ENCODE measurements at regions not wholly inside any gene's neighbourhood (a gene's known extent, or its start where the extent isn't known, plus 50 kb on each side); places are given as distances from the start of the nearest gene placed in this dataset.

DNA sequence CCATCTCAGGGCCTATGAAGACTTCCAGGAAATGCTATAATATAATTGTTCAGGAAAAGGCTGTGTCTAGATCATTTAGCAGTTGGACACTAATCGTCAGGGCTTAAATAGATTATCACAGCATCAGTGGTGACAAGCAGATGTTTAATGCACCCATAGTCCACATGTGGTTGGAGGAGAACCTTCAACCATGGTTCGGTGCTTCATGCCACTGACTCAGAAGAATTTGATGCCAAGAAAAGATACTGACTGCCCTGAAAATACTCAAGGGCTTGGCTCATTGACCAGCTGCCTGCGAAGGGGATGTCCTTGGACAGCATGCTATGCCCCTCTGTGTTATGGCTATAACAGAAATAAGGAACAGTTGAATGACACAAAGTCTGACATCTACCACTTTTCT is 175.7 kb downstream of the HHIPL2 start:
- H3K27ac ChIP-seq (ENCODE audit: low read depth, low read length): no peak overlapping the region
- no peaks in the 10 kb centered on the region for H3K27me3 ChIP-seq (ENCODE audit: insufficient read depth, low read length)
- BruUV-seq (replicated peaks): no TSS peak
- RAD21 ChIA-PET (ENCODE audit: low non-redundant PET in 1 of 2, low total read pairs in 2 of 2, uncharacterized antibody in 2 of 2, unreplicated experiment in 2 of 2): no interaction called here
- DNase-seq (ENCODE audit: low read depth, low spot score) (no peak), ATAC-seq (no peak)
- no peak for TF ChIP-seq RAD21 (IDR thresholded peaks at IDR 0.05; ENCODE audit: low read depth)
- no peak for TF ChIP-seq SIN3A (IDR thresholded peaks at IDR 0.05; ENCODE audit: low read depth)
- TF ChIP-seq, protein P1, sequence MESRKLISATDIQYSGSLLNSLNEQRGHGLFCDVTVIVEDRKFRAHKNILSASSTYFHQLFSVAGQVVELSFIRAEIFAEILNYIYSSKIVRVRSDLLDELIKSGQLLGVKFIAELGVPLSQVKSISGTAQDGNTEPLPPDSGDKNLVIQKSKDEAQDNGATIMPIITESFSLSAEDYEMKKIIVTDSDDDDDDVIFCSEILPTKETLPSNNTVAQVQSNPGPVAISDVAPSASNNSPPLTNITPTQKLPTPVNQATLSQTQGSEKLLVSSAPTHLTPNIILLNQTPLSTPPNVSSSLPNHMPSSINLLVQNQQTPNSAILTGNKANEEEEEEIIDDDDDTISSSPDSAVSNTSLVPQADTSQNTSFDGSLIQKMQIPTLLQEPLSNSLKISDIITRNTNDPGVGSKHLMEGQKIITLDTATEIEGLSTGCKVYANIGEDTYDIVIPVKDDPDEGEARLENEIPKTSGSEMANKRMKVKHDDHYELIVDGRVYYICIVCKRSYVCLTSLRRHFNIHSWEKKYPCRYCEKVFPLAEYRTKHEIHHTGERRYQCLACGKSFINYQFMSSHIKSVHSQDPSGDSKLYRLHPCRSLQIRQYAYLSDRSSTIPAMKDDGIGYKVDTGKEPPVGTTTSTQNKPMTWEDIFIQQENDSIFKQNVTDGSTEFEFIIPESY (IDR thresholded peaks at IDR 0.05; ENCODE audit: extremely low read depth, insufficient replicate concordance, low read length): no peak
- TF ChIP-seq YY1 (IDR thresholded peaks at IDR 0.05; ENCODE audit: extremely low read depth, insufficient replicate concordance, low read depth, low read length): no peak
- TF ChIP-seq CBX3 (IDR thresholded peaks at IDR 0.05; ENCODE audit: low read depth): no peak
- no peak for TF ChIP-seq ZFX (IDR thresholded peaks at IDR 0.05)
- no peaks in the 10 kb centered on the region for H4K20me1 ChIP-seq (ENCODE audit: insufficient read depth)
- intact Hi-C loops (cut with micrococcal nuclease): no loop called here
- no peaks in the 10 kb centered on the region for H3K36me3 ChIP-seq (ENCODE audit: control insufficient read depth in 1 of 2, insufficient read depth in 2 of 2, low read length in 2 of 2)
- no peaks in the 10 kb centered on the region for H3K9me2 ChIP-seq (ENCODE audit: insufficient read depth)
- H3K4me2 ChIP-seq (ENCODE audit: low read length): no peak overlapping the region
- CTCF ChIA-PET: no interaction called here
- POLR2A ChIA-PET: no interaction called here
- no peaks in the 10 kb centered on the region for H3K79me2 ChIP-seq (ENCODE audit: insufficient read depth, low read length)
- H3K9me3 ChIP-seq (ENCODE audit: control insufficient read depth in 1 of 2, insufficient read depth in 1 of 2, low read depth in 1 of 2, low read length in 2 of 2): no peaks in the 10 kb centered on the region
- peaks cover 0 to 6% of the 10 kb centered on the region in 2 experiments; a peak in 1 of 4 replicates for H3K4me1 ChIP-seq (ENCODE audit: control insufficient read depth in 1 of 2, insufficient read depth in 2 of 2, low read length in 2 of 2)
- H2AFZ ChIP-seq (ENCODE audit: low read depth, low read length, poor library complexity, severe bottlenecking): no peak overlapping the region
- H3K4me3 ChIP-seq (replicated peaks in 1 of 2; ENCODE audit: low read depth in 1 of 2, low read length in 2 of 2): no peak overlapping the region
- no peak overlapping the region for H3K9ac ChIP-seq (ENCODE audit: low read length)

DNA sequence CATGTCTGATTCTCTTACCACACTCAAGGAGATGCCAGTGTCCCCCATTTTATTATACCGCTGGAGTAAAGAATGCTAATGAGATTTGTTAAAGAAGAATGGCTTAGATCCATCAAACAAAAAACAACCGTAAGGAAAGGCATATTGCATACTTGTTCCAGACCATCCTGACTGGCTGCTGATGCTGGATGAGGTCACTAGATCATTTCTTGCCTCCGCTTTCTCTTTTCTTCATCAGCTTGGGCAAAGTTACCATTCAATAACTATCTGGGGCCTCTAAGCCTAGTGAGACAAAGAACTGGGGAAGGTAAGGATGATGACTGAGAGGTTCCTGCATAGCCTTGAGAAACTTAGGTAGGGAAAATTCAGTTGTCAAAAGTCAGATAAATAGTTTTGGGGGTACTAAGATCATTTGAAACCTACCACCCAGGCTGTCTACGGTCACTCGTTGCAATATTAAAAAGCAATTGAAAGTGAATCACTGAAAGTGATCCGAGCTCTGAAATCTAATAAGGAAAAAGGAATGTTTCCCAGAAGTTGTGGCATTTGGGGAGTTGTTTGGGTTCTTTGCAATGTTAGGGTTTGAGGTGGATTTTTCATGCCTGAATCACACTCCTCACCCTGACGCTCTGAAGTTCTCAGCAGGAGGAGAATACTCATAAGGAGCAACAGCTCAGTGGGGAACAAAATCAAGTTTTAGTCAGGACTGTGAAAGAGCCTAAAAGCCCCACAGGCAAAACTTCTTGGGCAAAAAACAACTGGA is 176.8 kb downstream of the HHIPL2 start:
- ATAC-seq: no peak
- DNase-seq (ENCODE audit: low read depth, low spot score): no peak
- Histone ChIP-seq H3K9ac (ENCODE audit: low read length) (no peak overlapping the region), H3K27me3 (ENCODE audit: insufficient read depth, low read length) (no peaks in the 10 kb centered on the region), H3K27ac (ENCODE audit: low read depth, low read length) (no peak overlapping the region), H3K4me1 (ENCODE audit: control insufficient read depth in 1 of 2, insufficient read depth in 2 of 2, low read length in 2 of 2) (peaks cover 0 to 6% of the 10 kb centered on the region in 2 experiments; a peak in 1 of 4 replicates), H4K20me1 (ENCODE audit: insufficient read depth) (no peaks in the 10 kb centered on the region), H3K9me2 (ENCODE audit: insufficient read depth) (no peaks in the 10 kb centered on the region), H2AFZ (ENCODE audit: low read depth, low read length, poor library complexity, severe bottlenecking) (no peak overlapping the region), H3K4me2 (ENCODE audit: low read length) (no peak overlapping the region), H3K9me3 (ENCODE audit: control insufficient read depth in 1 of 2, insufficient read depth in 1 of 2, low read depth in 1 of 2, low read length in 2 of 2) (no peaks in the 10 kb centered on the region), H3K79me2 (ENCODE audit: insufficient read depth, low read length) (no peaks in the 10 kb centered on the region), H3K36me3 (ENCODE audit: control insufficient read depth in 1 of 2, insufficient read depth in 2 of 2, low read length in 2 of 2) (no peaks in the 10 kb centered on the region), H3K4me3 (replicated peaks in 1 of 2; ENCODE audit: low read depth in 1 of 2, low read length in 2 of 2) (no peak overlapping the region)
- ChIA-PET POLR2A (no interaction called here), CTCF (no interaction called here), RAD21 (ENCODE audit: low non-redundant PET in 1 of 2, low total read pairs in 2 of 2, uncharacterized antibody in 2 of 2, unreplicated experiment in 2 of 2) (no interaction called here)
- BruUV-seq (replicated peaks): no TSS peak
- intact Hi-C loops (cut with micrococcal nuclease): no loop called here
- TF ChIP-seq ZNF274 (IDR thresholded peaks at IDR 0.05; ENCODE audit: low read depth, low read length) (no peak), SIN3A (IDR thresholded peaks at IDR 0.05; ENCODE audit: low read depth) (no peak), TCF7L2 (IDR thresholded peaks at IDR 0.05; ENCODE audit: borderline replicate concordance, extremely low read depth, insufficient read depth, insufficient read length) (no peak), YY1 (IDR thresholded peaks at IDR 0.05; ENCODE audit: extremely low read depth, insufficient replicate concordance, low read depth, low read length) (no peak), CTCF (IDR thresholded peaks at IDR 0.05 in 2 of 3, conservative IDR thresholded peaks at IDR 0.05 in 1 of 3; ENCODE audit: borderline replicate concordance in 1 of 3, insufficient read depth in 1 of 3, low read depth in 2 of 3, low read length in 2 of 3) (no peak)
- TF ChIP-seq, protein P2, sequence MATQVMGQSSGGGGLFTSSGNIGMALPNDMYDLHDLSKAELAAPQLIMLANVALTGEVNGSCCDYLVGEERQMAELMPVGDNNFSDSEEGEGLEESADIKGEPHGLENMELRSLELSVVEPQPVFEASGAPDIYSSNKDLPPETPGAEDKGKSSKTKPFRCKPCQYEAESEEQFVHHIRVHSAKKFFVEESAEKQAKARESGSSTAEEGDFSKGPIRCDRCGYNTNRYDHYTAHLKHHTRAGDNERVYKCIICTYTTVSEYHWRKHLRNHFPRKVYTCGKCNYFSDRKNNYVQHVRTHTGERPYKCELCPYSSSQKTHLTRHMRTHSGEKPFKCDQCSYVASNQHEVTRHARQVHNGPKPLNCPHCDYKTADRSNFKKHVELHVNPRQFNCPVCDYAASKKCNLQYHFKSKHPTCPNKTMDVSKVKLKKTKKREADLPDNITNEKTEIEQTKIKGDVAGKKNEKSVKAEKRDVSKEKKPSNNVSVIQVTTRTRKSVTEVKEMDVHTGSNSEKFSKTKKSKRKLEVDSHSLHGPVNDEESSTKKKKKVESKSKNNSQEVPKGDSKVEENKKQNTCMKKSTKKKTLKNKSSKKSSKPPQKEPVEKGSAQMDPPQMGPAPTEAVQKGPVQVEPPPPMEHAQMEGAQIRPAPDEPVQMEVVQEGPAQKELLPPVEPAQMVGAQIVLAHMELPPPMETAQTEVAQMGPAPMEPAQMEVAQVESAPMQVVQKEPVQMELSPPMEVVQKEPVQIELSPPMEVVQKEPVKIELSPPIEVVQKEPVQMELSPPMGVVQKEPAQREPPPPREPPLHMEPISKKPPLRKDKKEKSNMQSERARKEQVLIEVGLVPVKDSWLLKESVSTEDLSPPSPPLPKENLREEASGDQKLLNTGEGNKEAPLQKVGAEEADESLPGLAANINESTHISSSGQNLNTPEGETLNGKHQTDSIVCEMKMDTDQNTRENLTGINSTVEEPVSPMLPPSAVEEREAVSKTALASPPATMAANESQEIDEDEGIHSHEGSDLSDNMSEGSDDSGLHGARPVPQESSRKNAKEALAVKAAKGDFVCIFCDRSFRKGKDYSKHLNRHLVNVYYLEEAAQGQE (IDR thresholded peaks at IDR 0.05; ENCODE audit: low read depth): no peak

All from HCT116 (cell line).